Upper lobe of left lung (tissue), 4 donors: ENCODE measurements at regions not wholly inside any gene's neighbourhood (a gene's known extent, or its start where the extent isn't known, plus 50 kb on each side); places are given as distances from the start of the nearest gene placed in this dataset.

Source experiments
- CTCF ChIP-seq, 6 experiments: fragments of 450-650 bp in 4 of 6; fragments of 200-600 bp in 2 of 6; sonication (generic) in 2 of 6; IDR thresholded peaks; one replicate each; pipeline ENCODE4 v1.5.1; 2016 to 2019; ENCODE audit warnings: antibody characterized with exemption in 6 of 6
- EP300 ChIP-seq, 4 donors: sonication (generic); formaldehyde crosslinking; IDR thresholded peaks; one replicate each; pipeline ENCODE4 v1.5.1; 2017; ENCODE audit warnings: antibody characterized with exemption in 4 of 4, control low read depth in 2 of 4
- POLR2A ChIP-seq, 4 donors: fragments of 450-650 bp; IDR thresholded peaks; one replicate each; pipeline ENCODE4 v1.5.1; 2016 to 2017; ENCODE audit warnings: antibody characterized with exemption in 4 of 4, mild to moderate bottlenecking in 2 of 4
- POLR2AphosphoS5 ChIP-seq, 2 donors: sonication (generic); formaldehyde crosslinking; IDR thresholded peaks; one replicate each; pipeline ENCODE4 v1.5.1; 2017; ENCODE audit warnings: antibody characterized with exemption in 2 of 2

GRCh38 chr2:144959416-144959815 lies 439.5 kb upstream of the ZEB2 start:
- no peak for TF ChIP-seq CTCF (IDR thresholded peaks at IDR 0.05)
- no peak for TF ChIP-seq POLR2A (IDR thresholded peaks at IDR 0.05)
- TF ChIP-seq POLR2AphosphoS5 (IDR thresholded peaks at IDR 0.05): no peak
- no peak for TF ChIP-seq EP300 (IDR thresholded peaks at IDR 0.05)
